GM12875 (cell line): ENCODE measurements at regions not wholly inside any gene's neighbourhood (a gene's known extent, or its start where the extent isn't known, plus 50 kb on each side); places are given as distances from the start of the nearest gene placed in this dataset.
"Not testable (repeated sequence)": the region's sequence is repeated elsewhere in the genome, so short reads cannot be mapped to it uniquely, and the experiment has no call there.

Experiments
- H3K4me3 ChIP-seq: one replicate; pipeline ENCODE4 v1.5.1; 2011; ENCODE audit warnings: low read depth, low read length, control low read depth
- CTCF ChIP-seq: IDR thresholded peaks from 2 replicates; pipeline ENCODE4 v1.5.1; 2011; ENCODE audit warnings: low read depth, mild to moderate bottlenecking, control low read depth, inconsistent platforms, low read length, moderate library complexity, borderline replicate concordance; ENCODE audit not compliant: insufficient read depth

- TF ChIP-seq CTCF, result no peak
- no peak overlapping the region for H3K4me3 ChIP-seq
Measured at GRCh38 chr17:13099089-13099735, 81.4 kb upstream of the ELAC2 start.

GRCh38 chr17:13096291-13096690 is 78.5 kb upstream of the ELAC2 start:
- TF ChIP-seq CTCF, result no peak
- H3K4me3 ChIP-seq, result no peak overlapping the region

- H3K4me3 ChIP-seq, result not testable (repeated sequence)
Measured at GRCh38 chr17:13092010-13092409, 74.2 kb upstream of the ELAC2 start.

GRCh38 chr17:13088666-13089065 is 70.8 kb upstream of the ELAC2 start:
- no peak overlapping the region for H3K4me3 ChIP-seq
- no peak for TF ChIP-seq CTCF

GRCh38 chr17:13087802-13088201 is 70.0 kb upstream of the ELAC2 start:
- TF ChIP-seq CTCF, result no peak
- H3K4me3 ChIP-seq, result no peak overlapping the region

GRCh38 chr17:13086142-13086769 is 68.4 kb upstream of the ELAC2 start:
- TF ChIP-seq CTCF, result no peak
- no peak overlapping the region for H3K4me3 ChIP-seq

GRCh38 chr17:13085578-13085977 is 67.8 kb upstream of the ELAC2 start:
- no peak overlapping the region for H3K4me3 ChIP-seq
- no peak for TF ChIP-seq CTCF
